Uterus (tissue), 2 donors: ENCODE measurements at regions not wholly inside any gene's neighbourhood (a gene's known extent, or its start where the extent isn't known, plus 50 kb on each side); places are given as distances from the start of the nearest gene placed in this dataset.

Experiments used
- CTCF ChIP-seq, 4 experiments: fragments of 200-600 bp in 2 of 4; fragments of 450-650 bp in 2 of 4; sonication (generic) in 2 of 4; IDR thresholded peaks; one replicate each; pipeline ENCODE4 v1.5.1; 2016 to 2019; ENCODE audit warnings: antibody characterized with exemption in 4 of 4, mild to moderate bottlenecking in 2 of 4, moderate library complexity in 1 of 4
- POLR2A ChIP-seq, 2 donors: fragments of 450-650 bp; IDR thresholded peaks; one replicate each; pipeline ENCODE4 v1.6.1; 2016; ENCODE audit warnings: antibody characterized with exemption in 2 of 2, mild to moderate bottlenecking in 1 of 2, moderate library complexity in 1 of 2

- TF ChIP-seq CTCF (IDR thresholded peaks at IDR 0.05) (no peak), POLR2A (IDR thresholded peaks at IDR 0.05) (no peak)
Measured at GRCh38 chr6:14401246-14401645, 283.7 kb downstream of the CD83 start.
